Panc1 (cell line): ENCODE measurements at regions not wholly inside any gene's neighbourhood (a gene's known extent, or its start where the extent isn't known, plus 50 kb on each side); places are given as distances from the start of the nearest gene placed in this dataset.

Experiments used
- ATAC-seq: fragments of 200-7000 bp; cut with Tn5 transposase; 2 replicates; pipeline ENCODE4 v1.9.1; 2020; ENCODE audit warnings: mild to moderate bottlenecking, moderate library complexity
- BruUV-seq: library from RNA; stranded (reverse); fragments of 400-500 nt; replicated peaks from 2 replicates; lab custom pipeline; 2021; lab: Mats Ljungman, UMichigan
- CTCF ChIA-PET: fragments of 300-600 bp; sonication (Branson Sonifier 250); formaldehyde crosslinking; loops from one replicate; lab custom pipeline; 2022; ENCODE audit warnings: antibody characterized with exemption; lab: Charles Lee
- POLR2A ChIA-PET: fragments of 300-600 bp; sonication (Branson Sonifier 250); formaldehyde crosslinking; loops from one replicate; lab custom pipeline; 2022; ENCODE audit warnings: antibody characterized with exemption; lab: Charles Lee
- DNase-seq: peaks from one replicate; pipeline ENCODE4 v3.0.0-alpha.2; 2010; ENCODE audit warnings: low read depth, low spot score
- H3K27ac ChIP-seq: 2 replicates; pipeline ENCODE4 v1.5.1; 2011; ENCODE audit warnings: mild to moderate bottlenecking, low read length, inconsistent platforms
- H3K27me3 ChIP-seq: fragments of 200-500 bp; sonication (Bioruptor generic); 2 replicates; pipeline ENCODE4 v1.6.0; 2014; ENCODE audit warnings: low read length, inconsistent platforms; ENCODE audit not compliant: control insufficient read depth, insufficient read depth
- H3K36me3 ChIP-seq: fragments of 200-500 bp; sonication (Bioruptor generic); 2 replicates; pipeline ENCODE4 v1.5.1; 2014; ENCODE audit warnings: inconsistent platforms, mild to moderate bottlenecking, low read length, moderate library complexity; ENCODE audit not compliant: control insufficient read depth, insufficient read depth
- H3K4me1 ChIP-seq: 2 replicates; pipeline ENCODE4 v1.5.1; 2011; ENCODE audit warnings: inconsistent platforms, mild to moderate bottlenecking, low read length, moderate library complexity; ENCODE audit not compliant: control insufficient read depth, insufficient read depth
- H3K4me3 ChIP-seq, 2 experiments: 2 replicates each; pipeline ENCODE4 v1.5.1; 2011 to 2012; ENCODE audit warnings: low read depth in 2 of 2, low read length in 2 of 2, mild to moderate bottlenecking in 2 of 2, inconsistent platforms in 1 of 2, moderate library complexity in 1 of 2
- H3K9me3 ChIP-seq: fragments of 200-500 bp; sonication (Bioruptor generic); 2 replicates; pipeline ENCODE4 v1.5.1; 2014; ENCODE audit warnings: low read depth, mild to moderate bottlenecking, inconsistent platforms, low read length, moderate library complexity; ENCODE audit not compliant: control insufficient read depth, insufficient read depth
- POLR2AphosphoS5 ChIP-seq: IDR thresholded peaks from 2 replicates; pipeline ENCODE4 v1.6.1; 2012; ENCODE audit warnings: mild to moderate bottlenecking, low read depth, low read length, moderate library complexity
- SIN3A ChIP-seq: IDR thresholded peaks from 2 replicates; pipeline ENCODE4 v1.6.1; 2012; ENCODE audit warnings: low read depth, mild to moderate bottlenecking, low read length, moderate library complexity, borderline replicate concordance; ENCODE audit not compliant: insufficient read depth
- TCF7L2 ChIP-seq: IDR thresholded peaks from 2 replicates; pipeline ENCODE4 v1.6.1; 2011; ENCODE audit warnings: mild to moderate bottlenecking, low read depth, low read length, inconsistent platforms
- in situ Hi-C: cut with HindIII; loops from 2 replicates; pipeline ENCODE4 v1.10.0; 2016; ENCODE audit warnings: low sequenced_read_pairs, low pct_unique_long_range_greater_than_20kb
- intact Hi-C: fragments of 100-400 bp; cut with micrococcal nuclease; formaldehyde crosslinking; loops from one replicate; pipeline ENCODE4 v1.10.0; 2022; ENCODE audit not compliant: unreplicated experiment
- TF ChIP-seq, protein P1 (sequence below): fragments of 450-650 bp; IDR thresholded peaks from 2 replicates; pipeline ENCODE4 v1.5.1; 2017; ENCODE audit warnings: mild to moderate bottlenecking
- TF ChIP-seq, protein P2 (sequence below), 2 experiments: IDR thresholded peaks; 2 replicates each; pipeline ENCODE4 v1.6.1; 2011 to 2012; ENCODE audit warnings: low read depth in 2 of 2, control low read depth in 1 of 2, low read length in 1 of 2, mild to moderate bottlenecking in 1 of 2, moderate library complexity in 1 of 2; ENCODE audit not compliant: insufficient read depth in 1 of 2

DNA sequence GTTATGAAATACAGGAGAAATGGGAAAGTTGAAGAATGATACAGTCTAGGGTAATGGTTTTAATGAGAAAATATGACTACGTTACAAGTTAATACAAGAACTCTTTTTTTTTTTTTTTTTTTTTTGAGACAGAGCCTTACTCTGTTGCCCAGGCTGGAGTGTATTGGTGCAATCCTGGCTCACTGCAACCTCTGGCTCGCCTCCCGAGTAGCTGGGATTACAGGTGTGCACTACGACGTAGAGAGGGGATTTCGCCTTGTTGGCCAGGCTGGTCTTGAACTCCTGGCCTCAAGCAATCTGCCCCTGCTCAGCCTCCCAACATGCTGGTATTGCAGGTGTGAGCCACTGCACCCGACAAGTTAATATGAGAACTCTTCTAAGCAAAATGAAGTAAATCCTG is 77.1 kb upstream of the SELENOP start:
- H3K36me3 ChIP-seq, result no peaks in the 10 kb centered on the region
- BruUV-seq, result no TSS peak
- peaks cover 10% of the 10 kb centered on the region for H3K27me3 ChIP-seq
- no peaks in the 10 kb centered on the region for H3K4me1 ChIP-seq
- DNase-seq (no peak), ATAC-seq (no peak)
- ChIA-PET CTCF (interaction anchor here (1.0 to 1.8 kb wide), 3 partner anchors 20 to 1032 kb away, joined by 3 to 7 read pairs (median 5); no protein-coding TSS in a partner anchor), POLR2A (no interaction called here)
- H3K4me3 ChIP-seq, result no peak overlapping the region
- no peak overlapping the region for H3K27ac ChIP-seq
- intact Hi-C loops (loop anchor here (1.0 to 10.0 kb wide), 4 partner anchors 121 to 1031 kb away; partner anchors contain the start of gene GHR), in situ Hi-C loops (no loop called here)
- TF ChIP-seq, protein P1, sequence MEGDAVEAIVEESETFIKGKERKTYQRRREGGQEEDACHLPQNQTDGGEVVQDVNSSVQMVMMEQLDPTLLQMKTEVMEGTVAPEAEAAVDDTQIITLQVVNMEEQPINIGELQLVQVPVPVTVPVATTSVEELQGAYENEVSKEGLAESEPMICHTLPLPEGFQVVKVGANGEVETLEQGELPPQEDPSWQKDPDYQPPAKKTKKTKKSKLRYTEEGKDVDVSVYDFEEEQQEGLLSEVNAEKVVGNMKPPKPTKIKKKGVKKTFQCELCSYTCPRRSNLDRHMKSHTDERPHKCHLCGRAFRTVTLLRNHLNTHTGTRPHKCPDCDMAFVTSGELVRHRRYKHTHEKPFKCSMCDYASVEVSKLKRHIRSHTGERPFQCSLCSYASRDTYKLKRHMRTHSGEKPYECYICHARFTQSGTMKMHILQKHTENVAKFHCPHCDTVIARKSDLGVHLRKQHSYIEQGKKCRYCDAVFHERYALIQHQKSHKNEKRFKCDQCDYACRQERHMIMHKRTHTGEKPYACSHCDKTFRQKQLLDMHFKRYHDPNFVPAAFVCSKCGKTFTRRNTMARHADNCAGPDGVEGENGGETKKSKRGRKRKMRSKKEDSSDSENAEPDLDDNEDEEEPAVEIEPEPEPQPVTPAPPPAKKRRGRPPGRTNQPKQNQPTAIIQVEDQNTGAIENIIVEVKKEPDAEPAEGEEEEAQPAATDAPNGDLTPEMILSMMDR, result no peak
- TF ChIP-seq SIN3A (no peak), TCF7L2 (no peak), POLR2AphosphoS5 (no peak)
- TF ChIP-seq, protein P2, sequence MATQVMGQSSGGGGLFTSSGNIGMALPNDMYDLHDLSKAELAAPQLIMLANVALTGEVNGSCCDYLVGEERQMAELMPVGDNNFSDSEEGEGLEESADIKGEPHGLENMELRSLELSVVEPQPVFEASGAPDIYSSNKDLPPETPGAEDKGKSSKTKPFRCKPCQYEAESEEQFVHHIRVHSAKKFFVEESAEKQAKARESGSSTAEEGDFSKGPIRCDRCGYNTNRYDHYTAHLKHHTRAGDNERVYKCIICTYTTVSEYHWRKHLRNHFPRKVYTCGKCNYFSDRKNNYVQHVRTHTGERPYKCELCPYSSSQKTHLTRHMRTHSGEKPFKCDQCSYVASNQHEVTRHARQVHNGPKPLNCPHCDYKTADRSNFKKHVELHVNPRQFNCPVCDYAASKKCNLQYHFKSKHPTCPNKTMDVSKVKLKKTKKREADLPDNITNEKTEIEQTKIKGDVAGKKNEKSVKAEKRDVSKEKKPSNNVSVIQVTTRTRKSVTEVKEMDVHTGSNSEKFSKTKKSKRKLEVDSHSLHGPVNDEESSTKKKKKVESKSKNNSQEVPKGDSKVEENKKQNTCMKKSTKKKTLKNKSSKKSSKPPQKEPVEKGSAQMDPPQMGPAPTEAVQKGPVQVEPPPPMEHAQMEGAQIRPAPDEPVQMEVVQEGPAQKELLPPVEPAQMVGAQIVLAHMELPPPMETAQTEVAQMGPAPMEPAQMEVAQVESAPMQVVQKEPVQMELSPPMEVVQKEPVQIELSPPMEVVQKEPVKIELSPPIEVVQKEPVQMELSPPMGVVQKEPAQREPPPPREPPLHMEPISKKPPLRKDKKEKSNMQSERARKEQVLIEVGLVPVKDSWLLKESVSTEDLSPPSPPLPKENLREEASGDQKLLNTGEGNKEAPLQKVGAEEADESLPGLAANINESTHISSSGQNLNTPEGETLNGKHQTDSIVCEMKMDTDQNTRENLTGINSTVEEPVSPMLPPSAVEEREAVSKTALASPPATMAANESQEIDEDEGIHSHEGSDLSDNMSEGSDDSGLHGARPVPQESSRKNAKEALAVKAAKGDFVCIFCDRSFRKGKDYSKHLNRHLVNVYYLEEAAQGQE (IDR thresholded peaks at IDR 0.05; ENCODE audit: insufficient read depth in 1 of 2, low read depth in 2 of 2, low read length in 1 of 2), result no peak
- H3K9me3 ChIP-seq, result no peaks in the 10 kb centered on the region

DNA sequence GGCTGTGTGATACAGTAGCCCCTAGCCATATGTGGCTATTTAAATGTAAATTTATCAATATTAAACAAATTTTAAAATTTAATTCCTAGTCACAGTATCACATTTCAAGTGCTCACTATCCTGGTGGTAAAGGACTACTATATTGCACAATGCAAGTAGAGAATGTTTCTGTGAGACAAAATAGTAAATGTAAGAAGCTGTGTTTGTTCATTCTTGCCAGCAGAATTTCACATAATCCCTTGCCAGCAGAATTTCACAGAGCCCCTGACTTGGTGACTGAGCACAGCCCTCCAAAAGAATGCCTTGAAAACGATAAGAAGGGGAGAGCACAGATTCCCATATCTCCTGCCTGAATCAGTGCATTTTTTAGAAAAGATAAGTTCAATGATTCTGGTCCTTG is 75.9 kb upstream of the SELENOP start:
- DNase-seq (no peak), ATAC-seq (no peak)
- no peak overlapping the region for H3K27ac ChIP-seq
- no TSS peak for BruUV-seq
- no peaks in the 10 kb centered on the region for H3K9me3 ChIP-seq
- CTCF ChIA-PET, result interaction anchor here (0.5 kb wide), 3 partner anchors 67 to 1169 kb away, joined by 3 read pairs; no protein-coding TSS in a partner anchor
- H3K4me1 ChIP-seq, result no peaks in the 10 kb centered on the region
- peaks cover 10% of the 10 kb centered on the region for H3K27me3 ChIP-seq
- TF ChIP-seq POLR2AphosphoS5, result no peak
- TF ChIP-seq TCF7L2, result no peak
- TF ChIP-seq, protein P2 (IDR thresholded peaks at IDR 0.05; ENCODE audit: insufficient read depth in 1 of 2, low read depth in 2 of 2, low read length in 1 of 2), result no peak
- TF ChIP-seq, protein P1, result no peak
- no peak for TF ChIP-seq SIN3A
- in situ Hi-C loops, result no loop called here
- H3K4me3 ChIP-seq, result no peak overlapping the region
- H3K36me3 ChIP-seq, result no peaks in the 10 kb centered on the region
- POLR2A ChIA-PET, result no interaction called here
- intact Hi-C loops, result loop anchor here (5.0 to 10.0 kb wide), 3 partner anchors 303 to 1030 kb away; partner anchors contain the start of gene GHR
